Smooth muscle cell (in vitro differentiated cells): ENCODE measurements at regions not wholly inside any gene's neighbourhood (a gene's known extent, or its start where the extent isn't known, plus 50 kb on each side); places are given as distances from the start of the nearest gene placed in this dataset.

ENCODE experiments used
- DNase-seq: peaks from one replicate; lab custom pipeline; 2025; ENCODE audit not compliant: unreplicated experiment; lab: John Stamatoyannopoulos, UW
- H2AFZ ChIP-seq: fragments of 200-600 bp; sonication (generic); 2 replicates; pipeline ENCODE4 v1.6.0; 2016; ENCODE audit warnings: antibody characterized with exemption, low read depth, mild to moderate bottlenecking
- H3F3A ChIP-seq: fragments of 200-600 bp; sonication (generic); 2 replicates; pipeline ENCODE4 v1.6.0; 2017; ENCODE audit warnings: antibody characterized with exemption, low read depth
- H3K27ac ChIP-seq: fragments of 200-600 bp; sonication (generic); 2 replicates; pipeline ENCODE4 v1.5.1; 2016; ENCODE audit warnings: low read depth, mild to moderate bottlenecking
- H3K27me3 ChIP-seq: fragments of 200-600 bp; sonication (generic); 2 replicates; pipeline ENCODE4 v1.6.1; 2016; ENCODE audit warnings: low read depth, mild to moderate bottlenecking
- H3K36me3 ChIP-seq: fragments of 200-600 bp; sonication (generic); 2 replicates; pipeline ENCODE4 v1.5.1; 2016; ENCODE audit warnings: low read depth
- H3K4me1 ChIP-seq: fragments of 200-600 bp; sonication (generic); 2 replicates; pipeline ENCODE4 v1.5.1; 2016; ENCODE audit warnings: low read depth
- H3K4me2 ChIP-seq: fragments of 200-600 bp; sonication (generic); 2 replicates; pipeline ENCODE4 v1.6.0; 2016; ENCODE audit warnings: mild to moderate bottlenecking
- H3K4me3 ChIP-seq: fragments of 200-600 bp; sonication (generic); 2 replicates; pipeline ENCODE4 v1.5.1; 2016; ENCODE audit warnings: mild to moderate bottlenecking
- H3K79me2 ChIP-seq: fragments of 200-600 bp; sonication (generic); 2 replicates; pipeline ENCODE4 v1.6.0; 2016; ENCODE audit warnings: low read depth, mild to moderate bottlenecking
- H3K9ac ChIP-seq: fragments of 200-600 bp; sonication (generic); 2 replicates; pipeline ENCODE4 v1.6.0; 2016; ENCODE audit warnings: low read depth
- H3K9me3 ChIP-seq: fragments of 200-600 bp; sonication (generic); replicated peaks from 2 replicates; pipeline ENCODE4 v1.5.1; 2016; ENCODE audit warnings: low read depth
- H4K20me1 ChIP-seq: fragments of 200-600 bp; sonication (generic); 2 replicates; pipeline ENCODE4 v1.6.0; 2016; ENCODE audit warnings: low read depth
- CTCF ChIP-seq: fragments of 200-600 bp; sonication (generic); IDR thresholded peaks from 2 replicates; pipeline ENCODE4 v1.5.1; 2017; ENCODE audit warnings: borderline replicate concordance, mild to moderate bottlenecking, antibody characterized with exemption; ENCODE audit not compliant: insufficient read depth, poor library complexity, severe bottlenecking
- WGBS: methylation state at CpG from one replicate; pipeline ENCODE4 v1.1.7; 2016; ENCODE audit warnings: low lambda C conversion rate; 5-methylcytosine and 5-hydroxymethylcytosine counted together

GRCh38 chr4:147009875-147010274 is 64.2 kb upstream of the TTC29 start:
- H3K4me3 ChIP-seq, result no peak overlapping the region
- TF ChIP-seq CTCF, result no peak
- no peaks in the 10 kb centered on the region for H3K79me2 ChIP-seq
- no peaks in the 10 kb centered on the region for H3K9me3 ChIP-seq
- no peaks in the 10 kb centered on the region for H3F3A ChIP-seq
- H3K27me3 ChIP-seq, result no peaks in the 10 kb centered on the region
- DNase-seq, result no peak
- WGBS, result 88% methylated on average over 4 of the region's 4 CpGs
- no peaks in the 10 kb centered on the region for H4K20me1 ChIP-seq
- no peaks in the 10 kb centered on the region for H3K36me3 ChIP-seq
- H2AFZ ChIP-seq, result no peak overlapping the region
- H3K4me2 ChIP-seq, result no peak overlapping the region
- H3K27ac ChIP-seq, result no peak overlapping the region
- peaks cover 8% of the 10 kb centered on the region for H3K4me1 ChIP-seq
- no peak overlapping the region for H3K9ac ChIP-seq

GRCh38 chr4:147011411-147011810 is 65.7 kb upstream of the TTC29 start:
- Histone ChIP-seq H3K4me3 (no peak overlapping the region), H4K20me1 (no peaks in the 10 kb centered on the region), H3F3A (no peaks in the 10 kb centered on the region), H3K27me3 (no peaks in the 10 kb centered on the region), H3K27ac (no peak overlapping the region), H3K79me2 (no peaks in the 10 kb centered on the region), H3K36me3 (no peaks in the 10 kb centered on the region), H3K9ac (no peak overlapping the region), H3K4me1 (peaks cover 7% of the 10 kb centered on the region), H3K9me3 (no peaks in the 10 kb centered on the region), H3K4me2 (no peak overlapping the region), H2AFZ (no peak overlapping the region)
- no peak for TF ChIP-seq CTCF
- WGBS, result 58% methylated on average over 8 of the region's 8 CpGs
- no peak for DNase-seq

GRCh38 chr4:147012059-147012707 is 66.5 kb upstream of the TTC29 start:
- Histone ChIP-seq H4K20me1 (no peaks in the 10 kb centered on the region), H3K36me3 (no peaks in the 10 kb centered on the region), H3K4me1 (no peaks in the 10 kb centered on the region), H3K9me3 (no peaks in the 10 kb centered on the region), H2AFZ (no peak overlapping the region), H3K9ac (no peak overlapping the region), H3K27ac (no peak overlapping the region), H3K27me3 (no peaks in the 10 kb centered on the region), H3F3A (no peaks in the 10 kb centered on the region), H3K4me2 (no peak overlapping the region), H3K4me3 (no peak overlapping the region), H3K79me2 (no peaks in the 10 kb centered on the region)
- no peak for DNase-seq
- no peak for TF ChIP-seq CTCF
- WGBS, result 59% methylated on average over 5 of the region's 5 CpGs

GRCh38 chr4:147014946-147015345 is 69.3 kb upstream of the TTC29 start:
- no peaks in the 10 kb centered on the region for H4K20me1 ChIP-seq
- H3K4me1 ChIP-seq, result no peaks in the 10 kb centered on the region
- WGBS, result 64% methylated on average over 1 of the region's 1 CpG
- no peak for TF ChIP-seq CTCF
- H3K36me3 ChIP-seq, result no peaks in the 10 kb centered on the region
- H3K4me3 ChIP-seq, result no peak overlapping the region
- no peak for DNase-seq
- no peaks in the 10 kb centered on the region for H3F3A ChIP-seq
- H3K9me3 ChIP-seq, result no peaks in the 10 kb centered on the region
- no peak overlapping the region for H3K9ac ChIP-seq
- H3K27ac ChIP-seq, result no peak overlapping the region
- H3K4me2 ChIP-seq, result no peak overlapping the region
- H3K79me2 ChIP-seq, result no peaks in the 10 kb centered on the region
- H2AFZ ChIP-seq, result no peak overlapping the region
- H3K27me3 ChIP-seq, result no peaks in the 10 kb centered on the region
